ENCODE measurements at regions not wholly inside any gene's neighbourhood (a gene's known extent, or its start where the extent isn't known, plus 50 kb on each side); places are given as distances from the start of the nearest gene placed in this dataset.
"Not testable (repeated sequence)": the region's sequence is repeated elsewhere in the genome, so short reads cannot be mapped to it uniquely, and the experiment has no call there.

- H3K27ac Mint-ChIP-seq = no peak overlapping the region
- H3K4me3 Mint-ChIP-seq = no peak overlapping the region
- H3K9me3 Mint-ChIP-seq = peaks cover 9% of the 10 kb centered on the region
- no peaks in the 10 kb centered on the region for H3K4me1 Mint-ChIP-seq
- peaks cover 4% of the 10 kb centered on the region; the same call in 1 of the 2 replicates for H3K36me3 Mint-ChIP-seq
- ATAC-seq (no peak), DNase-seq (ENCODE audit: low spot score) (no peak)
- CTCF ChIA-PET = no interaction called here
- TF ChIP-seq NR1H2 (CRISPR knock-in tag; IDR thresholded peaks at IDR 0.05) = no peak
- no peak for TF ChIP-seq MYBL2 (CRISPR knock-in tag; IDR thresholded peaks at IDR 0.05)
- no peak for TF ChIP-seq ZBTB21 (CRISPR knock-in tag; IDR thresholded peaks at IDR 0.05; ENCODE audit: borderline replicate concordance)
- no peak for TF ChIP-seq OVOL2 (CRISPR knock-in tag; IDR thresholded peaks at IDR 0.05; ENCODE audit: borderline replicate concordance)
- TF ChIP-seq CBFB (CRISPR knock-in tag; IDR thresholded peaks at IDR 0.05; ENCODE audit: low read depth) = no peak
- TF ChIP-seq ZNF396 (CRISPR knock-in tag; IDR thresholded peaks at IDR 0.05; ENCODE audit: borderline replicate concordance) = no peak
- no peak for TF ChIP-seq E2F5 (CRISPR knock-in tag; IDR thresholded peaks at IDR 0.05)
- no peak for TF ChIP-seq ELF4 (CRISPR knock-in tag; IDR thresholded peaks at IDR 0.05; ENCODE audit: low read depth)
- TF ChIP-seq NFYB (CRISPR knock-in tag; conservative IDR thresholded peaks at IDR 0.05; ENCODE audit: low read depth) = no peak
- no peak for TF ChIP-seq ATF1 (CRISPR knock-in tag; IDR thresholded peaks at IDR 0.05)
- TF ChIP-seq, protein P1, sequence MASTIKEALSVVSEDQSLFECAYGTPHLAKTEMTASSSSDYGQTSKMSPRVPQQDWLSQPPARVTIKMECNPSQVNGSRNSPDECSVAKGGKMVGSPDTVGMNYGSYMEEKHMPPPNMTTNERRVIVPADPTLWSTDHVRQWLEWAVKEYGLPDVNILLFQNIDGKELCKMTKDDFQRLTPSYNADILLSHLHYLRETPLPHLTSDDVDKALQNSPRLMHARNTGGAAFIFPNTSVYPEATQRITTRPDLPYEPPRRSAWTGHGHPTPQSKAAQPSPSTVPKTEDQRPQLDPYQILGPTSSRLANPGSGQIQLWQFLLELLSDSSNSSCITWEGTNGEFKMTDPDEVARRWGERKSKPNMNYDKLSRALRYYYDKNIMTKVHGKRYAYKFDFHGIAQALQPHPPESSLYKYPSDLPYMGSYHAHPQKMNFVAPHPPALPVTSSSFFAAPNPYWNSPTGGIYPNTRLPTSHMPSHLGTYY (CRISPR knock-in tag; IDR thresholded peaks at IDR 0.05) = no peak
- TF ChIP-seq, protein P2, sequence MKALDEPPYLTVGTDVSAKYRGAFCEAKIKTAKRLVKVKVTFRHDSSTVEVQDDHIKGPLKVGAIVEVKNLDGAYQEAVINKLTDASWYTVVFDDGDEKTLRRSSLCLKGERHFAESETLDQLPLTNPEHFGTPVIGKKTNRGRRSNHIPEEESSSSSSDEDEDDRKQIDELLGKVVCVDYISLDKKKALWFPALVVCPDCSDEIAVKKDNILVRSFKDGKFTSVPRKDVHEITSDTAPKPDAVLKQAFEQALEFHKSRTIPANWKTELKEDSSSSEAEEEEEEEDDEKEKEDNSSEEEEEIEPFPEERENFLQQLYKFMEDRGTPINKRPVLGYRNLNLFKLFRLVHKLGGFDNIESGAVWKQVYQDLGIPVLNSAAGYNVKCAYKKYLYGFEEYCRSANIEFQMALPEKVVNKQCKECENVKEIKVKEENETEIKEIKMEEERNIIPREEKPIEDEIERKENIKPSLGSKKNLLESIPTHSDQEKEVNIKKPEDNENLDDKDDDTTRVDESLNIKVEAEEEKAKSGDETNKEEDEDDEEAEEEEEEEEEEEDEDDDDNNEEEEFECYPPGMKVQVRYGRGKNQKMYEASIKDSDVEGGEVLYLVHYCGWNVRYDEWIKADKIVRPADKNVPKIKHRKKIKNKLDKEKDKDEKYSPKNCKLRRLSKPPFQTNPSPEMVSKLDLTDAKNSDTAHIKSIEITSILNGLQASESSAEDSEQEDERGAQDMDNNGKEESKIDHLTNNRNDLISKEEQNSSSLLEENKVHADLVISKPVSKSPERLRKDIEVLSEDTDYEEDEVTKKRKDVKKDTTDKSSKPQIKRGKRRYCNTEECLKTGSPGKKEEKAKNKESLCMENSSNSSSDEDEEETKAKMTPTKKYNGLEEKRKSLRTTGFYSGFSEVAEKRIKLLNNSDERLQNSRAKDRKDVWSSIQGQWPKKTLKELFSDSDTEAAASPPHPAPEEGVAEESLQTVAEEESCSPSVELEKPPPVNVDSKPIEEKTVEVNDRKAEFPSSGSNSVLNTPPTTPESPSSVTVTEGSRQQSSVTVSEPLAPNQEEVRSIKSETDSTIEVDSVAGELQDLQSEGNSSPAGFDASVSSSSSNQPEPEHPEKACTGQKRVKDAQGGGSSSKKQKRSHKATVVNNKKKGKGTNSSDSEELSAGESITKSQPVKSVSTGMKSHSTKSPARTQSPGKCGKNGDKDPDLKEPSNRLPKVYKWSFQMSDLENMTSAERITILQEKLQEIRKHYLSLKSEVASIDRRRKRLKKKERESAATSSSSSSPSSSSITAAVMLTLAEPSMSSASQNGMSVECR (CRISPR knock-in tag; IDR thresholded peaks at IDR 0.05; ENCODE audit: borderline replicate concordance) = no peak
- TF ChIP-seq ZNF671 (CRISPR knock-in tag; IDR thresholded peaks at IDR 0.05) = no peak
- no peak for TF ChIP-seq SMAD4 (CRISPR knock-in tag; IDR thresholded peaks at IDR 0.05)
- no peak for TF ChIP-seq E2F1 (CRISPR knock-in tag; IDR thresholded peaks at IDR 0.05)
- no peak for TF ChIP-seq ATF3 (CRISPR knock-in tag; conservative IDR thresholded peaks at IDR 0.05)
- TF ChIP-seq IRF1 (CRISPR knock-in tag; IDR thresholded peaks at IDR 0.05) = no peak
- TF ChIP-seq PREB (CRISPR knock-in tag; IDR thresholded peaks at IDR 0.05; ENCODE audit: borderline replicate concordance) = no peak
- no peak for TF ChIP-seq HMGA2 (CRISPR knock-in tag; IDR thresholded peaks at IDR 0.05)
- TF ChIP-seq, protein P3, sequence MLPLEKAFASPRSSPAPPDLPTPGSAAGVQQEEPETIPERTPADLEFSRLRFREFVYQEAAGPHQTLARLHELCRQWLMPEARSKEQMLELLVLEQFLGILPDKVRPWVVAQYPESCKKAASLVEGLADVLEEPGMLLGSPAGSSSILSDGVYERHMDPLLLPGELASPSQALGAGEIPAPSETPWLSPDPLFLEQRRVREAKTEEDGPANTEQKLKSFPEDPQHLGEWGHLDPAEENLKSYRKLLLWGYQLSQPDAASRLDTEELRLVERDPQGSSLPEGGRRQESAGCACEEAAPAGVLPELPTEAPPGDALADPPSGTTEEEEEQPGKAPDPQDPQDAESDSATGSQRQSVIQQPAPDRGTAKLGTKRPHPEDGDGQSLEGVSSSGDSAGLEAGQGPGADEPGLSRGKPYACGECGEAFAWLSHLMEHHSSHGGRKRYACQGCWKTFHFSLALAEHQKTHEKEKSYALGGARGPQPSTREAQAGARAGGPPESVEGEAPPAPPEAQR (CRISPR knock-in tag; IDR thresholded peaks at IDR 0.05) = no peak
- POLR2A ChIA-PET = no interaction called here
- H3K27me3 Mint-ChIP-seq (ENCODE audit: low read depth) = peaks cover 10% of the 10 kb centered on the region
Measured at GRCh38 chr12:111238075-111238734, 130.7 kb downstream of the PHETA1 start.

DNA sequence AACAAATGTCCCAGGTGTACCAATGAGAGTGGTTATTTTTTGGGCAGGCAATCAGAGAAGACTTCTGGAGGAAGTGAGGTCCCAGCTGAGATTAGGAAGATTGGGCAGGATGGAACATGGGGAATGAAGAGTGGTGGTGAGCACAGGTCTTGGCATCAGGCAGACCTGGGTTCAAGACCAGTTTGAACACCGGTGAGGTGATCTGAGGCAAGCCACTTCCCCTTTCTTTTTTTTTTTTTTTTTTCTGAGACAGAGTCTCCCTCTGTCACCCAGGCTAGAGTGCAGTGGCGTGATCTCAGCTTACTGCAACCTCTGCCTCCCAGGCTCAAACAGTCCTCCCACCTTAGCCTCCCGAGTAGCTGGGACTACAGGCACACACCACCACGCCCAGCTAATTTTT is 134.4 kb downstream of the PHETA1 start:
- H3K27ac Mint-ChIP-seq; H3K36me3 Mint-ChIP-seq; POLR2A ChIA-PET; DNase-seq (ENCODE audit: low spot score); H3K27me3 Mint-ChIP-seq (ENCODE audit: low read depth); H3K9me3 Mint-ChIP-seq; CTCF ChIA-PET; H3K4me3 Mint-ChIP-seq; ATAC-seq: not testable (repeated sequence)
- peaks cover 12% of the 10 kb centered on the region for H3K4me1 Mint-ChIP-seq
